ENCODE measurements at regions not wholly inside any gene's neighbourhood (a gene's known extent, or its start where the extent isn't known, plus 50 kb on each side); places are given as distances from the start of the nearest gene placed in this dataset.

DNA sequence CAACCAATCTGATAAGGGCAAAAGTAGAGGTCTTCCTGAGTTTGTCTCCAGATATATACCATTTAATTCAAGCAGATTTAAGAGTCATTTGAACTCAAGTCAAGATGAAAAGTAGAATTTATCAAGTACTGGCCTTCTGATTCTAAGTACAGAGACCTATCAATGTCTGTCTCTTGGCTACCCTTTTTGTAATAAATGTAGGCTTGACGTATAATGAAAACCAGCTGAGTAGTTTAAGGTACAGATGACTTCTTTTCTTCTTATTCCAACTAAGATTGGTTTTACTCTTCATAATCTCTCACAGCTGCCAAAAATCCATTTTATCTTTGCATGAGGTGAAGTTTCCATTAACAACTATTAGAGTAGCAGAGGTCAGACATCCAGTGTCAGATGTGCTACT lies 867.6 kb downstream of the FAT4 start:
- no peak for TF ChIP-seq CTCF (IDR thresholded peaks at IDR 0.05)
- no peak for TF ChIP-seq POLR2A (IDR thresholded peaks at IDR 0.05)
- TF ChIP-seq EP300 (IDR thresholded peaks at IDR 0.05): no peak
